COR-L47 (cell line): ENCODE measurements at regions not wholly inside any gene's neighbourhood (a gene's known extent, or its start where the extent isn't known, plus 50 kb on each side); places are given as distances from the start of the nearest gene placed in this dataset.
A peak's percentile ranks its signal among the peaks of the same experiment; 100 is the strongest.
"Not testable (repeated sequence)": the region's sequence is repeated elsewhere in the genome, so short reads cannot be mapped to it uniquely, and the experiment has no call there.

Experiments
- DNase-seq: peaks from one replicate; lab custom pipeline; 2025; lab: John Stamatoyannopoulos, UW

- not testable (repeated sequence) for DNase-seq
These were observed 52.6 kb upstream of the KIF26B start for GRCh38 chr1:245102149-245102548.

- no peak for DNase-seq
These were observed 55.4 kb upstream of the KIF26B start for GRCh38 chr1:245099401-245099800.

GRCh38 chr1:245098924-245099323 is 55.9 kb upstream of the KIF26B start:
- no peak for DNase-seq

GRCh38 chr1:245096311-245097066 is 58.3 kb upstream of the KIF26B start:
- no peak for DNase-seq

- no peak for DNase-seq
These were observed 58.9 kb upstream of the KIF26B start for GRCh38 chr1:245095903-245096302.

- DNase-seq: no peak
These were observed 59.8 kb upstream of the KIF26B start for GRCh38 chr1:245094954-245095353.

GRCh38 chr1:245094092-245094491 is 60.7 kb upstream of the KIF26B start:
- no peak for DNase-seq

- no peak for DNase-seq
These were observed 62.2 kb upstream of the KIF26B start for GRCh38 chr1:245092638-245092976.

GRCh38 chr1:245091818-245092637 is 62.8 kb upstream of the KIF26B start:
- DNase-seq: no peak

GRCh38 chr1:245091171-245091621 is 63.6 kb upstream of the KIF26B start:
- DNase-seq: no peak

- DNase-seq: no peak
These were observed 64.2 kb upstream of the KIF26B start for GRCh38 chr1:245090491-245091090.

- DNase-seq: no peak
These were observed 67.1 kb upstream of the KIF26B start for GRCh38 chr1:245087723-245088122.

- no peak for DNase-seq
These were observed 68.3 kb upstream of the KIF26B start for GRCh38 chr1:245086389-245086969.

GRCh38 chr1:245085508-245086095 is 69.2 kb upstream of the KIF26B start:
- DNase-seq: no peak

- DNase-seq: no peak
These were observed 70.2 kb upstream of the KIF26B start for GRCh38 chr1:245084551-245084950.

GRCh38 chr1:245079021-245079609 is 75.7 kb upstream of the KIF26B start:
- peak; percentile 19 for DNase-seq

GRCh38 chr1:245074898-245075297 is 79.9 kb upstream of the KIF26B start:
- no peak for DNase-seq

- no peak for DNase-seq
These were observed 80.5 kb upstream of the KIF26B start for GRCh38 chr1:245074232-245074747.

GRCh38 chr1:245070836-245071615 is 83.8 kb upstream of the KIF26B start:
- DNase-seq: no peak

GRCh38 chr1:245067257-245067656 is 87.5 kb upstream of the KIF26B start:
- no peak for DNase-seq
